Astrocyte (in vitro differentiated cells and primary cell): ENCODE measurements at regions not wholly inside any gene's neighbourhood (a gene's known extent, or its start where the extent isn't known, plus 50 kb on each side); places are given as distances from the start of the nearest gene placed in this dataset.

Experiments
- DNase-seq: peaks from one replicate; pipeline ENCODE4 v3.0.0-alpha.2; 2010; ENCODE audit warnings: low read depth
- FAIRE-seq: peaks from 2 replicates; lab custom pipeline; 2011; peaks lifted over from hg19 to GRCh38; lab: Jason Lieb, UNC
- H2AFZ ChIP-seq: 2 replicates; pipeline ENCODE4 v1.6.0; 2012; ENCODE audit warnings: low read depth, low read length, inconsistent platforms
- H3K27ac ChIP-seq: 2 replicates; pipeline ENCODE4 v1.5.1; 2011; ENCODE audit warnings: low read depth, low read length, inconsistent platforms
- H3K27me3 ChIP-seq: 2 replicates; pipeline ENCODE4 v1.6.0; 2011; ENCODE audit warnings: low read length, inconsistent platforms; ENCODE audit not compliant: insufficient read depth
- H3K36me3 ChIP-seq: 2 replicates; pipeline ENCODE4 v1.5.1; 2011; ENCODE audit warnings: low read length, inconsistent platforms; ENCODE audit not compliant: insufficient read depth
- H3K4me1 ChIP-seq: 2 replicates; pipeline ENCODE4 v1.5.1; 2011; ENCODE audit warnings: low read length, inconsistent platforms; ENCODE audit not compliant: insufficient read depth
- H3K4me2 ChIP-seq: 2 replicates; pipeline ENCODE4 v1.6.0; 2012; ENCODE audit warnings: low read length, inconsistent platforms
- H3K4me3 ChIP-seq: 2 replicates; pipeline ENCODE4 v1.5.1; 2011; ENCODE audit warnings: low read depth, mild to moderate bottlenecking, low read length, inconsistent platforms; ENCODE audit not compliant: insufficient read depth
- H3K79me2 ChIP-seq: 2 replicates; pipeline ENCODE4 v1.6.0; 2012; ENCODE audit warnings: mild to moderate bottlenecking, low read length, inconsistent platforms; ENCODE audit not compliant: insufficient read depth
- H3K9ac ChIP-seq: 2 replicates; pipeline ENCODE4 v1.6.0; 2012; ENCODE audit warnings: mild to moderate bottlenecking, low read length, inconsistent platforms
- H3K9me3 ChIP-seq: 2 replicates; pipeline ENCODE4 v1.5.1; 2012; ENCODE audit warnings: low read depth, mild to moderate bottlenecking, low read length, inconsistent platforms; ENCODE audit not compliant: insufficient read depth
- H4K20me1 ChIP-seq: 2 replicates; pipeline ENCODE4 v1.6.0; 2012; ENCODE audit warnings: low read length, inconsistent platforms; ENCODE audit not compliant: insufficient read depth
- H3K27ac Mint-ChIP-seq: one replicate; pipeline ENCODE4 v1.8.0; 2021; ENCODE audit warnings: mild to moderate bottlenecking, mixed read lengths; ENCODE audit not compliant: unreplicated experiment
- H3K27me3 Mint-ChIP-seq: one replicate; pipeline ENCODE4 v1.8.0; 2021; ENCODE audit warnings: low read depth, mixed read lengths; ENCODE audit not compliant: unreplicated experiment
- H3K36me3 Mint-ChIP-seq: one replicate; pipeline ENCODE4 v1.8.0; 2021; ENCODE audit warnings: low read depth, mixed read lengths; ENCODE audit not compliant: unreplicated experiment
- H3K4me1 Mint-ChIP-seq: one replicate; pipeline ENCODE4 v1.8.0; 2021; ENCODE audit warnings: low read depth, mixed read lengths; ENCODE audit not compliant: unreplicated experiment
- H3K4me3 Mint-ChIP-seq: one replicate; pipeline ENCODE4 v1.8.0; 2021; ENCODE audit warnings: mild to moderate bottlenecking, moderate library complexity, mixed read lengths; ENCODE audit not compliant: unreplicated experiment
- H3K9me3 Mint-ChIP-seq: one replicate; pipeline ENCODE4 v1.8.0; 2021; ENCODE audit warnings: mild to moderate bottlenecking, mixed read lengths; ENCODE audit not compliant: unreplicated experiment
- EZH2 ChIP-seq: IDR thresholded peaks from 2 replicates; pipeline ENCODE4 v1.6.1; 2012; ENCODE audit warnings: mild to moderate bottlenecking, low read length, inconsistent platforms; ENCODE audit not compliant: insufficient read depth
- TF ChIP-seq, protein P1 (sequence below): IDR thresholded peaks from 2 replicates; pipeline ENCODE4 v1.5.1; 2011; ENCODE audit warnings: low read depth, mild to moderate bottlenecking, inconsistent platforms, low read length, moderate library complexity; ENCODE audit not compliant: insufficient read depth

GRCh38 chr12:116390401-116391335, 113.2 kb upstream of the MED13L start:
- no peak for FAIRE-seq
- peak overlapping the region; percentile 52 for H3K27ac ChIP-seq

DNA sequence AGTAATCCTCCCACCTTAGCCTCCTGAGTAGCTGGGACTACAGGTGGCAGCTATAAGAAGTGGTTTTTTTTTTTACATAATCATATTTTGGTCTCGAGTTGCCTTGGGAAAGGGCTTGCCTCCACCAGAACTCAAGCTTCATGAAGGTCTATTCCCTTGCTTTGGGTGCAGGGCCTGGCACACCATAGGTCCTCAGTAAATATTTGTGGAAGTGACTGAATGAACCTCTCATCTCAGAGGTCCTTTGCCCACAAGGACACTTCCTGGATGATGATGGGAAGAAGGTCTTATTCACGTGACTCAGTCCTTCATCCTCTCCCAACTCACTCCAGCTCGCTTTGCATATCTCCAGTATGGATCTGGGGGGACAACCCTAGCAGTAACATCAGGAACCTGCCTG, 114.0 kb upstream of the MED13L start:
- DNase-seq (no peak), FAIRE-seq (no peak)
- Histone ChIP-seq H4K20me1 (no peaks in the 10 kb centered on the region), H3K27me3 (no peaks in the 10 kb centered on the region), H2AFZ (no peak overlapping the region), H3K27ac (no peak overlapping the region), H3K79me2 (no peaks in the 10 kb centered on the region), H3K36me3 (no peaks in the 10 kb centered on the region), H3K4me2 (no peak overlapping the region), H3K4me3 (no peak overlapping the region), H3K4me1 (peaks cover 28% of the 10 kb centered on the region), H3K9ac (no peak overlapping the region), H3K9me3 (peaks cover 8% of the 10 kb centered on the region)
- TF ChIP-seq, protein P1, sequence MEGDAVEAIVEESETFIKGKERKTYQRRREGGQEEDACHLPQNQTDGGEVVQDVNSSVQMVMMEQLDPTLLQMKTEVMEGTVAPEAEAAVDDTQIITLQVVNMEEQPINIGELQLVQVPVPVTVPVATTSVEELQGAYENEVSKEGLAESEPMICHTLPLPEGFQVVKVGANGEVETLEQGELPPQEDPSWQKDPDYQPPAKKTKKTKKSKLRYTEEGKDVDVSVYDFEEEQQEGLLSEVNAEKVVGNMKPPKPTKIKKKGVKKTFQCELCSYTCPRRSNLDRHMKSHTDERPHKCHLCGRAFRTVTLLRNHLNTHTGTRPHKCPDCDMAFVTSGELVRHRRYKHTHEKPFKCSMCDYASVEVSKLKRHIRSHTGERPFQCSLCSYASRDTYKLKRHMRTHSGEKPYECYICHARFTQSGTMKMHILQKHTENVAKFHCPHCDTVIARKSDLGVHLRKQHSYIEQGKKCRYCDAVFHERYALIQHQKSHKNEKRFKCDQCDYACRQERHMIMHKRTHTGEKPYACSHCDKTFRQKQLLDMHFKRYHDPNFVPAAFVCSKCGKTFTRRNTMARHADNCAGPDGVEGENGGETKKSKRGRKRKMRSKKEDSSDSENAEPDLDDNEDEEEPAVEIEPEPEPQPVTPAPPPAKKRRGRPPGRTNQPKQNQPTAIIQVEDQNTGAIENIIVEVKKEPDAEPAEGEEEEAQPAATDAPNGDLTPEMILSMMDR, result no peak
- no peak for TF ChIP-seq EZH2
- H3K27me3 Mint-ChIP-seq, result no peaks in the 10 kb centered on the region
- H3K4me3 Mint-ChIP-seq, result no peak overlapping the region
- H3K9me3 Mint-ChIP-seq, result peaks cover 4% of the 10 kb centered on the region
- peaks cover 32% of the 10 kb centered on the region for H3K4me1 Mint-ChIP-seq
- no peaks in the 10 kb centered on the region for H3K36me3 Mint-ChIP-seq
- H3K27ac Mint-ChIP-seq, result no peak overlapping the region

More at GRCh38 chr12:116390401-116391335, 113.2 kb upstream of the MED13L start:
- Mint-ChIP-seq H3K27ac (no peak overlapping the region), H3K4me1 (peaks cover 34% of the 10 kb centered on the region), H3K4me3 (no peak overlapping the region), H3K36me3 (no peaks in the 10 kb centered on the region), H3K27me3 (no peaks in the 10 kb centered on the region), H3K9me3 (peaks cover 4% of the 10 kb centered on the region)
- no peak for DNase-seq
- Histone ChIP-seq H3K4me2 (peak overlapping the region; percentile 55), H3K9me3 (peaks cover 8% of the 10 kb centered on the region), H3K36me3 (no peaks in the 10 kb centered on the region), H3K4me3 (no peak overlapping the region), H3K4me1 (peaks cover 28% of the 10 kb centered on the region), H3K27me3 (no peaks in the 10 kb centered on the region), H3K9ac (no peak overlapping the region), H3K79me2 (no peaks in the 10 kb centered on the region), H2AFZ (no peak overlapping the region), H4K20me1 (no peaks in the 10 kb centered on the region)
- TF ChIP-seq EZH2, result no peak
- TF ChIP-seq, protein P1, result no peak

GRCh38 chr12:116392061-116392460, 114.6 kb upstream of the MED13L start:
- Mint-ChIP-seq H3K36me3 (no peaks in the 10 kb centered on the region), H3K27me3 (no peaks in the 10 kb centered on the region), H3K4me3 (no peak overlapping the region), H3K4me1 (peaks cover 32% of the 10 kb centered on the region), H3K27ac (peak overlapping the region; percentile 22), H3K9me3 (peaks cover 4% of the 10 kb centered on the region)
- no peak overlapping the region for H3K4me2 ChIP-seq
- FAIRE-seq (no peak), DNase-seq (no peak)
- H2AFZ ChIP-seq, result no peak overlapping the region
- no peak overlapping the region for H3K9ac ChIP-seq
- H3K4me3 ChIP-seq, result no peak overlapping the region
- peaks cover 28% of the 10 kb centered on the region for H3K4me1 ChIP-seq
- H3K27me3 ChIP-seq, result no peaks in the 10 kb centered on the region
- no peaks in the 10 kb centered on the region for H3K36me3 ChIP-seq
- no peak overlapping the region for H3K27ac ChIP-seq
- no peaks in the 10 kb centered on the region for H4K20me1 ChIP-seq
- peaks cover 8% of the 10 kb centered on the region for H3K9me3 ChIP-seq
- no peaks in the 10 kb centered on the region for H3K79me2 ChIP-seq
- TF ChIP-seq, protein P1, result no peak
- no peak for TF ChIP-seq EZH2
